HEK293T (cell line): ENCODE measurements at regions not wholly inside any gene's neighbourhood (a gene's known extent, or its start where the extent isn't known, plus 50 kb on each side); places are given as distances from the start of the nearest gene placed in this dataset.

Source experiments
- CTCF ChIA-PET: fragments of 350-600 bp; formaldehyde crosslinking; extraction: SDS; loops from one replicate; lab custom pipeline; 2021; ENCODE audit warnings: antibody characterized with exemption, inconsistent platforms; lab: Yijun Ruan, JAX
- POLR2A ChIA-PET: fragments of 350-600 bp; formaldehyde crosslinking; extraction: SDS; loops from one replicate; lab custom pipeline; 2020; ENCODE audit warnings: antibody characterized with exemption, inconsistent platforms; lab: Yijun Ruan, JAX
- DNase-seq: peaks from one replicate; pipeline ENCODE4 v3.0.0; 2012; ENCODE audit warnings: mixed read lengths; ENCODE audit errors: extremely low spot score
- ARNT ChIP-seq: fragments of 450-650 bp; IDR thresholded peaks from 2 replicates; pipeline ENCODE4 v1.6.1; 2017; ENCODE audit warnings: mild to moderate bottlenecking
- BHLHE40 ChIP-seq: fragments of 450-650 bp; IDR thresholded peaks from 2 replicates; pipeline ENCODE4 v1.6.1; 2016; ENCODE audit warnings: mild to moderate bottlenecking, moderate library complexity, borderline replicate concordance
- CTBP1 ChIP-seq: fragments of 450-650 bp; IDR thresholded peaks from 2 replicates; pipeline ENCODE4 v1.6.1; 2016; ENCODE audit warnings: borderline replicate concordance
- ELF4 ChIP-seq: fragments of 450-650 bp; IDR thresholded peaks from 2 replicates; pipeline ENCODE4 v1.6.1; 2017; ENCODE audit warnings: antibody characterized with exemption
- FOXA1 ChIP-seq: fragments of 450-650 bp; IDR thresholded peaks from 2 replicates; pipeline ENCODE4 v1.6.1; 2016; ENCODE audit warnings: mild to moderate bottlenecking
- FOXK2 ChIP-seq: fragments of 450-650 bp; IDR thresholded peaks from 2 replicates; pipeline ENCODE4 v1.6.1; 2016; ENCODE audit warnings: mild to moderate bottlenecking
- FOXM1 ChIP-seq: fragments of 450-650 bp; IDR thresholded peaks from 2 replicates; pipeline ENCODE4 v1.6.1; 2017; ENCODE audit warnings: mild to moderate bottlenecking, borderline replicate concordance
- HDGF ChIP-seq: fragments of 450-650 bp; IDR thresholded peaks from 2 replicates; pipeline ENCODE4 v1.6.1; 2017; ENCODE audit warnings: antibody characterized with exemption, borderline replicate concordance
- L3MBTL2 ChIP-seq: fragments of 450-650 bp; conservative IDR thresholded peaks from 2 replicates; pipeline ENCODE4 v1.6.1; 2016; ENCODE audit warnings: mild to moderate bottlenecking
- LEF1 ChIP-seq: fragments of 450-650 bp; IDR thresholded peaks from 2 replicates; pipeline ENCODE4 v1.6.1; 2017; ENCODE audit warnings: mild to moderate bottlenecking, borderline replicate concordance
- NFRKB ChIP-seq: fragments of 450-650 bp; IDR thresholded peaks from 2 replicates; pipeline ENCODE4 v1.6.1; 2016; ENCODE audit warnings: mild to moderate bottlenecking, moderate library complexity
- PKNOX1 ChIP-seq: fragments of 450-650 bp; IDR thresholded peaks from 2 replicates; pipeline ENCODE4 v1.6.1; 2016
- SP1 ChIP-seq: fragments of 450-650 bp; IDR thresholded peaks from 2 replicates; pipeline ENCODE4 v1.6.1; 2017
- SUZ12 ChIP-seq: fragments of 450-650 bp; IDR thresholded peaks from 2 replicates; pipeline ENCODE4 v1.6.1; 2016; ENCODE audit warnings: mild to moderate bottlenecking
- TARDBP ChIP-seq: fragments of 450-650 bp; IDR thresholded peaks from 2 replicates; pipeline ENCODE4 v1.6.1; 2016
- ZNF384 ChIP-seq: fragments of 450-650 bp; IDR thresholded peaks from 2 replicates; pipeline ENCODE4 v1.6.1; 2016

GRCh38 chr18:75344615-75345014 is 82.9 kb downstream of the SMIM21 start:
- DNase-seq, result no peak
- no peak for TF ChIP-seq SUZ12
- TF ChIP-seq NFRKB, result no peak
- no peak for TF ChIP-seq FOXM1
- no peak for TF ChIP-seq HDGF
- TF ChIP-seq BHLHE40, result no peak
- TF ChIP-seq CTBP1, result no peak
- TF ChIP-seq ZNF384, result no peak
- no peak for TF ChIP-seq PKNOX1
- ChIA-PET POLR2A (no interaction called here), CTCF (no interaction called here)

- POLR2A ChIA-PET, result no interaction called here
- CTCF ChIA-PET, result no interaction called here
- no peak for TF ChIP-seq PKNOX1
- TF ChIP-seq CTBP1, result no peak
- TF ChIP-seq SUZ12, result no peak
- no peak for TF ChIP-seq ARNT
- TF ChIP-seq TARDBP, result no peak
- no peak for TF ChIP-seq SP1
- no peak for TF ChIP-seq L3MBTL2
- no peak for TF ChIP-seq FOXM1
- TF ChIP-seq BHLHE40, result no peak
- no peak for DNase-seq
Measured at GRCh38 chr18:75344161-75344560, 83.3 kb downstream of the SMIM21 start.

GRCh38 chr18:75343389-75343788 is 84.1 kb downstream of the SMIM21 start:
- TF ChIP-seq SP1 (no peak), ZNF384 (no peak), FOXK2 (no peak), FOXM1 (no peak), ELF4 (no peak), CTBP1 (no peak), BHLHE40 (no peak), TARDBP (no peak), NFRKB (no peak), PKNOX1 (no peak), LEF1 (no peak), L3MBTL2 (no peak), FOXA1 (no peak)
- ChIA-PET CTCF (no interaction called here), POLR2A (no interaction called here)
- no peak for DNase-seq

- ChIA-PET CTCF (no interaction called here), POLR2A (no interaction called here)
- no peak for TF ChIP-seq SUZ12
- TF ChIP-seq L3MBTL2, result no peak
- no peak for DNase-seq
Measured at GRCh38 chr18:75341897-75342296, 85.6 kb downstream of the SMIM21 start.

GRCh38 chr18:75341267-75341666 is 86.2 kb downstream of the SMIM21 start:
- CTCF ChIA-PET, result no interaction called here
- DNase-seq, result no peak
- POLR2A ChIA-PET, result no interaction called here
- no peak for TF ChIP-seq L3MBTL2
- TF ChIP-seq FOXK2, result no peak
- no peak for TF ChIP-seq TARDBP
- no peak for TF ChIP-seq HDGF
- TF ChIP-seq NFRKB, result no peak
- no peak for TF ChIP-seq CTBP1
- TF ChIP-seq SUZ12, result no peak
- no peak for TF ChIP-seq ZNF384
- no peak for TF ChIP-seq SP1
- no peak for TF ChIP-seq BHLHE40
- no peak for TF ChIP-seq FOXM1
- no peak for TF ChIP-seq FOXA1
- no peak for TF ChIP-seq ELF4
- TF ChIP-seq PKNOX1, result no peak
- TF ChIP-seq LEF1, result no peak
- TF ChIP-seq ARNT, result no peak

- CTCF ChIA-PET, result no interaction called here
- TF ChIP-seq L3MBTL2 (no peak), LEF1 (no peak), CTBP1 (no peak), FOXM1 (no peak), ZNF384 (no peak)
- POLR2A ChIA-PET, result no interaction called here
- DNase-seq, result no peak
Measured at GRCh38 chr18:75339936-75340605, 87.4 kb downstream of the SMIM21 start.
